Naive thymus-derived CD8-positive, alpha-beta T cell (primary cell): ENCODE measurements at regions not wholly inside any gene's neighbourhood (a gene's known extent, or its start where the extent isn't known, plus 50 kb on each side); places are given as distances from the start of the nearest gene placed in this dataset.
A peak's percentile ranks its signal among the peaks of the same experiment; 100 is the strongest.

Experiments used
- ATAC-seq, 2 donors: fragments of 150-1000 bp; cut with Tn5 transposase in 1 of 2; sonication (Bioruptor Pico), chemical (Tn5 transposase) in 1 of 2; 1 replicate in 1 of 2; 2 replicates in 1 of 2; pipeline ENCODE4 v1.10.0; 2021; ENCODE audit warnings: mild to moderate bottlenecking in 2 of 2, moderate library complexity in 2 of 2
- POLR2A ChIA-PET: fragments of 350-600 bp; sonication (Branson Sonifier 250); formaldehyde crosslinking; loops from one replicate; lab custom pipeline; 2021; ENCODE audit warnings: antibody characterized with exemption; lab: Charles Lee
- DNase-seq, 10 donors: peaks; one replicate each; pipeline versions ENCODE4 v3.0.0 to v3.0.0-alpha.2; 2020 to 2022
- H3K27ac Mint-ChIP-seq, 10 donors: one replicate each; pipeline ENCODE4 v1.8.0; 2020 to 2022; ENCODE audit warnings: mild to moderate bottlenecking in 10 of 10, mixed read lengths in 10 of 10, moderate library complexity in 4 of 10, inconsistent platforms in 1 of 10
- H3K27me3 Mint-ChIP-seq, 5 donors: one replicate each; pipeline ENCODE4 v1.8.0; 2021 to 2022; ENCODE audit warnings: mixed read lengths in 5 of 5
- H3K36me3 Mint-ChIP-seq, 3 donors: one replicate each; pipeline ENCODE4 v1.8.0; 2020 to 2022; ENCODE audit warnings: mixed read lengths in 3 of 3, mild to moderate bottlenecking in 2 of 3, inconsistent platforms in 1 of 3
- H3K4me1 Mint-ChIP-seq, 4 donors: one replicate each; pipeline ENCODE4 v1.8.0; 2021 to 2022; ENCODE audit warnings: mixed read lengths in 4 of 4
- H3K4me3 Mint-ChIP-seq, 10 donors: one replicate each; pipeline ENCODE4 v1.8.0; 2020 to 2022; ENCODE audit warnings: mild to moderate bottlenecking in 10 of 10, mixed read lengths in 10 of 10, moderate library complexity in 6 of 10, inconsistent platforms in 1 of 10
- H3K9me3 Mint-ChIP-seq, 9 donors: one replicate each; pipeline ENCODE4 v1.8.0; 2020 to 2022; ENCODE audit warnings: mixed read lengths in 9 of 9, mild to moderate bottlenecking in 3 of 9, inconsistent platforms in 1 of 9, moderate library complexity in 1 of 9

DNA sequence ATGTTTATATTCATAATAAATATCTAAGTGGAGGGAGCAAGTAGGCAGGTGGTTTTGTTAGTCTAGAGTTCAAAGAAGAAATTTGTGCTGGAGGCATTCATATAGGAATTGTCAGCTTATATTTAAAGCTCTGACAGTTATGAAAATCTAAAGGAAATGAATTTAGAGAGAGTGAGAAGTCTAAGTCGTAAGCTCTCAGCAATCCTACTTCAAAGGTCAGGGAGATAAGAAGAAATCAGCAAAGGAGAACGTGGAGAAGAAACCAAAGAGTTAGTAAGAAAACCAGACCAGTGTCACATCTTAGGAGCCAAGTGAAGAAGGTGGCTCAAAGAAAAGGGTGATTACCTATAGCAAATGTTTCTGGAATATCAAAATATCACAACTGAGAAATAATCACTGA, 241.8 kb downstream of the FSCB start:
- Mint-ChIP-seq H3K4me1 (no peaks in the 10 kb centered on the region), H3K4me3 (no peak overlapping the region), H3K27me3 (no peaks in the 10 kb centered on the region), H3K36me3 (peaks cover 0 to 4% (median 0%) of the 10 kb centered on the region in 3 donors), H3K27ac (no peak overlapping the region), H3K9me3 (peaks cover 6 to 55% (median 22%) of the 10 kb centered on the region in 9 donors)
- ATAC-seq (no peak), DNase-seq (no peak)
- POLR2A ChIA-PET: no interaction called here

DNA sequence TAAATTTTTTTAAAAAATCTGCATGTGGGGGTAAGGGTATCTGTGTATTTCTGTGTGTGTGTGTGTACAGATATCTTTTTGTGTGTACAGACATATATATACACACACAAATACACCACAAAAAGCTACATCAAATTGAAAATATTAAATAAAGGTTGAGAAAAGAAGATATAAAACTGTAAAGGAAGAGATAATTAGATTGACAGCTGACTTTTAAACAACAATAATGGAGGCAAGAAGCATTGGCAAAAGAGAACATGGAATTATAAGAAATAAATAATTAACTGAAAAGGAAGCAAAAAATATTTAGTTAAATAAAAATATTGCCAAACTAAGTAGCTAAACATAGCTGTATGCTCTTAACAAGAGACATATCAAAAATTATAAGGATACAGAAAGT, 291.4 kb downstream of the FSCB start:
- no peaks in the 10 kb centered on the region for H3K36me3 Mint-ChIP-seq
- H3K4me1 Mint-ChIP-seq: no peaks in the 10 kb centered on the region
- no peak overlapping the region for H3K4me3 Mint-ChIP-seq
- POLR2A ChIA-PET: no interaction called here
- H3K27me3 Mint-ChIP-seq: no peaks in the 10 kb centered on the region
- peaks cover 3 to 33% (median 12%) of the 10 kb centered on the region in 9 donors for H3K9me3 Mint-ChIP-seq
- H3K27ac Mint-ChIP-seq: peak overlapping the region in 1 of 10 donors; percentile 1
- ATAC-seq (no peak), DNase-seq (no peak)

DNA sequence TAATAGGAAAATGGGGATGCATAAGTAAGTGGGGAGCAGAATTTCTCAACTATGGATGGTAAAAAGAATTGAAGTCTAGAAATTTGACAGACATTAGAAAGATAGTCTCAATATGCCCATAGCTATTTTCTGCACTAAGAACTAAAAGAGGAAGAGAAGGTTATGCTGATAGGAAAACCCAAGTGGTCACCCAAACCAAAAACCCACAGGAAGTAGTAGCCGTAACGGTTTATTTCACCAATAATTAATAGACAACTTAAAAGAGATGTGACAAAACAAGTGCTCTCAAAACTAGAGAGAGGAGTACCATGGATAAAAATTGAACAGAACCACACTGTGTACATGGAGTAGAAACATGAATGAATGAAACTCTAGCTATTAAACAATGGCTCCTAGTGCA, 295.4 kb downstream of the FSCB start:
- DNase-seq: no peak
- Mint-ChIP-seq H3K9me3 (peaks cover 5 to 21% (median 15%) of the 10 kb centered on the region in 9 donors), H3K27me3 (no peaks in the 10 kb centered on the region), H3K4me1 (no peaks in the 10 kb centered on the region), H3K27ac (no peak overlapping the region), H3K4me3 (no peak overlapping the region), H3K36me3 (no peaks in the 10 kb centered on the region)
- ATAC-seq: no peak
- POLR2A ChIA-PET: no interaction called here

DNA sequence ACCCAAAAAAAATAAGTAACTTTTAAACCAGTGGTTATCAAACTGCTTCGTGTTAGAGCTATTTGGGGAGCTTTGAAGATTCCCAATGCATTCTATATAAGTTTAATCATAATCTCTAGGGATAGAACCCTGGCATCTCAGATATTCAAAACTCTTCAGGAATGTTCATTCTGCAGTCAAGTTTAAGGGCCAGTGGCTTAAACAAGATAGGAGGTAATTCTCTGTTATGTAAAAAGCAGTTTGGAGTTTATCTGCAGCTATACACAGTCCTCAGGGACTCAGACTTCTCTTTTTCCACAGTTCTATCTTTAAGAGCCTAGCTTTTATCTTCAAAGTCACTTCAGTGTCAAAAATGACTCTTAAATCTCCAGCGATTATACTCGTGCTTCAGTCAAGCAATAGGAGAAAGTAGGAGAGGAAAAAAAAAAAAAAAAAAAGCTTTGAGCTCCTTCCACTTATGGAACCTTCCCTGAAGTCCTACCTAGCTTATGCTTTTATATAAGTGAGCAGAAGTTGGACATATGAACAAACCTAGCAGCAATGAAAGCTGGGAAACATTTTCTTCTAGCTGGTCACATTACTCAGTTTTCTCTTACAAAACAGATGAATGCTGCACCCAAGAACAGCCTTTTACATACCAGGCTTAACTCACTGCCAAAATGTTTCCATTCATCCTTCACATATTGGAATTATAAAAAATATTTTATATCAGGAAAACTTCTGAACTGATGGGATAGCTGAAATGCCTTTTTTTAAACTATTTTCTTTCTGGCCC, 302.8 kb downstream of the FSCB start:
- POLR2A ChIA-PET: no interaction called here

DNA sequence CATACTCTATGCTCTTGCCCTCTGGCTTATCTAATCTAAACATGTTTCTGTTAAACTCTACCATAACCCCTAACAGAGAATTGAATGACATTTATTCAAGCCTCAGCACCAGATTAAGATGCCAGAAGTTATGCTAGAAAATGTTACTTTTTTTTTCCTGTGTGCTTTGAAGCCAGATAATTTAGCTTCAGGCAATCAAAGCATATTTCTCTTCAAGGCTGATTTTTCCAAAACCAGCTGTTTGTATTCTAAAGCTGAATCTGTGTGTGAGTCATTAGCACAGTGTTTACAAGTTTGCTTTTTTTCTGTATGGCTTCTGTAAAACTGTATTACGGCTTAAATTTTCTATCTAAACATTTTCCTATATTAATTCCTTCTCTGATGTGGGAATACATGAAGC, 326.1 kb downstream of the FSCB start:
- no peaks in the 10 kb centered on the region for H3K4me1 Mint-ChIP-seq
- H3K27me3 Mint-ChIP-seq: no peaks in the 10 kb centered on the region
- no peak overlapping the region for H3K27ac Mint-ChIP-seq
- H3K4me3 Mint-ChIP-seq: no peak overlapping the region
- POLR2A ChIA-PET: no interaction called here
- ATAC-seq (no peak), DNase-seq (no peak)
- peaks cover 0 to 26% (median 13%) of the 10 kb centered on the region in 9 donors for H3K9me3 Mint-ChIP-seq
- peaks cover 0 to 4% (median 0%) of the 10 kb centered on the region in 3 donors for H3K36me3 Mint-ChIP-seq

More for the DNA sequence above, 302.8 kb downstream of the FSCB start:
- Mint-ChIP-seq H3K4me3 (no peak overlapping the region), H3K36me3 (no peaks in the 10 kb centered on the region), H3K4me1 (no peaks in the 10 kb centered on the region), H3K27me3 (no peaks in the 10 kb centered on the region), H3K9me3 (peaks cover 0 to 22% (median 7%) of the 10 kb centered on the region in 9 donors), H3K27ac (no peak overlapping the region)
- no peak for DNase-seq
- ATAC-seq: no peak

DNA sequence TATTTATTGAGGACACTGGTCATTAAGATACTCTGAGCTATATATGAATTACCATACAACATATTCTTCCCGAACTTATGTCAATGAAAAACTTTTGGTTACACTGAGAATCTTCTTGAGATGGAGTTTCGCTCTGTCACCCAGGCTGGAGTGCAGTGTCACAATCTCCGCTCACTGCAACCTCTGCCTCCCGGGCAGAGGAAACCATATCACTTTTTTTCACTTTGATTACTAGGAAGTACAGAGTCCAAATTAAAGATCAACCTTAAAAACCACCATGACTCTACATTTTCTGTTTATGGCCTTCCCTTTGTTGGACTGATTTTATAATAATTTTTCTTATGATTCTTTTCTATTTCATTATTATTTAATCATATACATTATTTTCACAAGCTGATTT, 336.5 kb downstream of the FSCB start:
- H3K27me3 Mint-ChIP-seq: no peaks in the 10 kb centered on the region
- no peak for DNase-seq
- no peaks in the 10 kb centered on the region for H3K36me3 Mint-ChIP-seq
- H3K9me3 Mint-ChIP-seq: peaks cover 5 to 22% (median 13%) of the 10 kb centered on the region in 9 donors
- POLR2A ChIA-PET: no interaction called here
- H3K4me1 Mint-ChIP-seq: no peaks in the 10 kb centered on the region
- H3K4me3 Mint-ChIP-seq: no peak overlapping the region
- no peak for ATAC-seq
- no peak overlapping the region for H3K27ac Mint-ChIP-seq

DNA sequence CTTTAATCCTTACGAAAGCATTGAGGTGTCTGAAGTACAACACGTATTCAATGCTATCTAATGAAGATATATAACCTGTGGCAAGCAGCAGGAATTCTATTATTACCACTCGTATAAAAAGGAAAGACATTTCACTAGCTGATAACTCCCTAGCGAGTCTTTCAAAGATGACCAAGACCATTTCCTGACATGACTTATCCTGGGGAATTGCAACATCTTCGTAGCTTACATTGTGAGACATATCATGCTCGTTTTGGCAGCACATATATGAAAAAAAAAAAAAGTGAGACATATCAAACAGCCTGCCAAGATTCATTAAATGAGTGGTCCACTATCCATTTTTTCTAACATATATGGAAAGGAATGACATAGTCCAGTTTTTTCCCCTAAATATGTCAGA, 337.0 kb downstream of the FSCB start:
- POLR2A ChIA-PET: no interaction called here
- H3K27ac Mint-ChIP-seq: no peak overlapping the region

DNA sequence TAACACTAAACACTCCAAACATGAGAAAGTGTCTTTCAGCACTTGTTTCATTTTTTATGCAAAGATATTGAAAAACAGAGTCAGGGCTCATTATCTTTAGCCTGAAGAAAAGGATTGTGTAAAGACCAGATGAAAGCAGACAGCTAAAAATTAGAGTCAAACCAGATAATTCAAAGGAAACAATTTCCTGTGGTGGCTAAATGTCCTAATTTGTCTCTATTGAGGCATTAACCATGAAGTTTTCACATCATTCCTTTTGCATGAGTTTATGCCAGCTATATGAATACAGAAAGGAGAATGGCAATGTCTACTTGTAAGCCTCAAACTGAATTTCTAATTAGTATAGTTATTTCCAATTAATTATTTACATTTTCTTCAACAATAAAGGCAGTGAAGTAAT, 338.5 kb downstream of the FSCB start:
- Mint-ChIP-seq H3K9me3 (peaks cover 0 to 16% (median 3%) of the 10 kb centered on the region in 9 donors), H3K4me3 (no peak overlapping the region), H3K27ac (no peak overlapping the region), H3K27me3 (no peaks in the 10 kb centered on the region), H3K4me1 (no peaks in the 10 kb centered on the region), H3K36me3 (no peaks in the 10 kb centered on the region)
- no peak for DNase-seq
- no peak for ATAC-seq
- POLR2A ChIA-PET: no interaction called here

More for the DNA sequence above, 337.0 kb downstream of the FSCB start:
- Mint-ChIP-seq H3K4me1 (no peaks in the 10 kb centered on the region), H3K36me3 (no peaks in the 10 kb centered on the region), H3K27me3 (no peaks in the 10 kb centered on the region), H3K4me3 (no peak overlapping the region), H3K9me3 (peaks cover 5 to 23% (median 11%) of the 10 kb centered on the region in 9 donors)
- ATAC-seq (no peak), DNase-seq (no peak)

DNA sequence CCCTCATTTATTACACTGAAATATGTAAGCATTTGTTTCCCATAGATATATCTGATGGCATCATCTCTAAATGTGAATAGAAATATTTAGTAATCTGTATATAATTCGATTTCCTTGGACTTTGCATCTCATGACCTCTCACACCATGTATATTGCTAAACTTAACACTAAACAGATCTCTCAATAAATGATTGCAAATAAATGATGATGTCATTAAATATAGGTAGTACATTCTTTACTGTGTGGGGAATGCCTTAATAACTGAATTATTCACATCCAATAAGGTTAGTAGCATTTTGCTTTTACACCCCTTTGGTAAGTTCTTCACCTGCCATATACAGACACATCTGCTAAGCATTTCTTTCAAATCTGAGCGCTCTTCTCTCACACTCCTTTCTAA, 340.5 kb downstream of the FSCB start:
- ATAC-seq: no peak
- H3K36me3 Mint-ChIP-seq: no peaks in the 10 kb centered on the region

DNA sequence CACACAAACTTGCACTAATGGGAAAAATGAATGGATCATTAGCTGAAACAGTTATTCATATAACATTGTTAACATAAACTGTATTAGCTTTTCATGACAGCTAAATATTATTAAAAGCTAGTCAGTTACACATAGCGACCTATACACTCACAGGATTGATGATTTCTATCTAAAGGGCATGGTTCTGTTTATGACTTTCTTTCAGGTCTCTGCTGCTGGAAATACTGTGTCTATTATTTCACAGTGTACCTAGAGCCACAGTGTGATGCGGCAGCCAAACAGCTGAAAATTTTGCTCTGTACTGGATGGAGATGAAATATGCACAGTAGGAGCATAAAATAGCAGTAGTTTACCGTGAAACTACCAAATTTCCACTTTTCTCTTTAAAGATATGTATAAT, 341.1 kb downstream of the FSCB start:
- Mint-ChIP-seq H3K27me3 (no peaks in the 10 kb centered on the region), H3K27ac (no peak overlapping the region), H3K36me3 (no peaks in the 10 kb centered on the region), H3K9me3 (peaks cover 1 to 28% (median 8%) of the 10 kb centered on the region in 9 donors), H3K4me1 (no peaks in the 10 kb centered on the region), H3K4me3 (no peak overlapping the region)
- DNase-seq (no peak), ATAC-seq (no peak)
- POLR2A ChIA-PET: no interaction called here

More for the DNA sequence above, 340.5 kb downstream of the FSCB start:
- no peak for DNase-seq
- no peaks in the 10 kb centered on the region for H3K4me1 Mint-ChIP-seq
- peaks cover 0 to 28% (median 8%) of the 10 kb centered on the region in 9 donors for H3K9me3 Mint-ChIP-seq
- H3K4me3 Mint-ChIP-seq: no peak overlapping the region
- POLR2A ChIA-PET: no interaction called here
- no peaks in the 10 kb centered on the region for H3K27me3 Mint-ChIP-seq
- no peak overlapping the region for H3K27ac Mint-ChIP-seq

DNA sequence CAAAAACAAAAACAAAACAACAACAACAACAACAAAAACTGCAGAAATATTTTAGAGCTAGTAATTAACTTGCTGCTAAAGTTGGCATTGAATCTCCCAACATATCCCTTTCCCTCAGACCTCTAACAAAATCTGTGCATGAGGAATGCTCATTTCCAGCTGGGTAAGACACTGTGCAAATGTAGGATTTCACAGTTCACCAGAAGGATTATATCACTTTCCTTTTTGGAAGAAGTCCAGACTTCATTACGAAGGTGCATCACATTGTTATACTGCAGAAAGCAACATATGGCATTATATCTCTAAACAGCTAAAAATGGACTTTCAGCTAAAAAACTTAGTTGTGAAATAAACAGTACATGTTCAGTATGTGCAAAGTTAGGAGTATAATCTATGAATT, 341.8 kb downstream of the FSCB start:
- no peaks in the 10 kb centered on the region for H3K4me1 Mint-ChIP-seq
- DNase-seq: no peak
- no peaks in the 10 kb centered on the region for H3K27me3 Mint-ChIP-seq
- H3K4me3 Mint-ChIP-seq: no peak overlapping the region
- no peaks in the 10 kb centered on the region for H3K36me3 Mint-ChIP-seq
- H3K27ac Mint-ChIP-seq: no peak overlapping the region
- POLR2A ChIA-PET: no interaction called here
- H3K9me3 Mint-ChIP-seq: peaks cover 1 to 24% (median 6%) of the 10 kb centered on the region in 9 donors
- no peak for ATAC-seq

DNA sequence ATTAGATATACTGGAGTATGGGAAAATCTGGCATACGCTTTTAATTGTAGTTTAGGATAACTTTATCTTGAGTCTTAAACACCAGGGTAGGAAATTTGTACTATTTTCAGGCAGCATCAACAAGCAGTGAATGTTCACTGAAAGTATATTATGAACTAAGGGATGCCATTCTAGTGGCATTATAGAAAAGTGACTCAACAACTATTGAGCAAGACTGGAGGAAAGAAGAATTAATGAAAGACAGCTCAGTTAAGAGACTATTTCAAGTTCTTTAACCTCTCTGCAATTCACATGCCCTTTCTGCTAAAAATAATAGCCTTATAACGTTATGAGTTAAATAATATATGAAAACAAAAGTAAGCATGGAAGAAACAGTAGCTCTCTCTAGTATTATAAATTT, 343.1 kb downstream of the FSCB start:
- Mint-ChIP-seq H3K4me1 (no peaks in the 10 kb centered on the region), H3K9me3 (peaks cover 1 to 21% (median 6%) of the 10 kb centered on the region in 9 donors), H3K36me3 (no peaks in the 10 kb centered on the region), H3K27ac (no peak overlapping the region), H3K27me3 (no peaks in the 10 kb centered on the region), H3K4me3 (no peak overlapping the region)
- no peak for DNase-seq
- ATAC-seq: no peak
- POLR2A ChIA-PET: no interaction called here

DNA sequence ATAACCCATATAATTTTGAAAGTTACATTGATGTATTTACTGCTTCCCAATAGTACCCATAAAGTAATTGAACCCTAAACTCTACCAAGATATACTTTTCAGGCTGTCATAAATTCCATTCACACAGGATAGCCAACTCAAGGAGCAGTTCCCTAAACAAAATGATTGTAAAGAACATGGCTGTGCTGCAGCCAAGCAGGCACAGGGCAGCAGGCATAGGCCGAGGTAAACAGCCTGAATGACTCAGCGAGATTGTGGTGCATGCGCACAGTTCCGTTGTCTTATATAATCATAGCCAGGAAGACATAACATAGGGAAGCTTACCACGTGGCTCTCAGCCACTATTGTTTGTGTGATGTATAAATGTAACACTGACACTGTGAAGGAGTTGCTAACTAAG, 344.9 kb downstream of the FSCB start:
- Mint-ChIP-seq H3K27ac (no peak overlapping the region), H3K36me3 (no peaks in the 10 kb centered on the region), H3K9me3 (peaks cover 1 to 24% (median 8%) of the 10 kb centered on the region in 9 donors), H3K4me1 (no peaks in the 10 kb centered on the region), H3K27me3 (no peaks in the 10 kb centered on the region), H3K4me3 (no peak overlapping the region)
- ATAC-seq (no peak), DNase-seq (no peak)
- POLR2A ChIA-PET: no interaction called here

DNA sequence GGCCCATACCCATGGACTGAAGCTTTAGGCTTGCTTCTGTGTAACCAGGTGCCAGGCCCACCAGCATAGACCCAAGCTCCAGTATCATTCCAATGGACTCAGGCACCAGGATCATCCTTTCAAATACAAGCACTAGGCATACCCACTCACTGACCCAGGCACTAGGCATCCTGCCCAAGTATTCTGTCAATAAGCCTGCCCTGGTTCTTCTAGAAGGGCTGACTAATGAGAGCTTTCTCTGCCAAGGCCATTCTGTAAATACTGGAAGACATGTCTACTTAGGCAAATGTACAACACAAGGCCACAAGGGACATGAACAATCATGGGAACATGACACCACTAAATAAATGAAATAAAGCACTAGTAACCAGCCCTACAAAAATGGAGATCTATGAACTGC, 352.2 kb downstream of the FSCB start:
- H3K4me1 Mint-ChIP-seq: no peaks in the 10 kb centered on the region
- no peak overlapping the region for H3K27ac Mint-ChIP-seq
- POLR2A ChIA-PET: no interaction called here
- H3K4me3 Mint-ChIP-seq: no peak overlapping the region
- no peaks in the 10 kb centered on the region for H3K27me3 Mint-ChIP-seq
- no peak for DNase-seq
- ATAC-seq: no peak
- H3K36me3 Mint-ChIP-seq: peaks cover 0 to 11% (median 0%) of the 10 kb centered on the region in 3 donors
- H3K9me3 Mint-ChIP-seq: peaks cover 2 to 24% (median 17%) of the 10 kb centered on the region in 9 donors
